ENCODE measurements at regions not wholly inside any gene's neighbourhood (a gene's known extent, or its start where the extent isn't known, plus 50 kb on each side); places are given as distances from the start of the nearest gene placed in this dataset.

- H3K27ac ChIP-seq: no peak overlapping the region
- no peak for TF ChIP-seq ZFX (IDR thresholded peaks at IDR 0.05; ENCODE audit: borderline replicate concordance)
- TF ChIP-seq, protein P1, sequence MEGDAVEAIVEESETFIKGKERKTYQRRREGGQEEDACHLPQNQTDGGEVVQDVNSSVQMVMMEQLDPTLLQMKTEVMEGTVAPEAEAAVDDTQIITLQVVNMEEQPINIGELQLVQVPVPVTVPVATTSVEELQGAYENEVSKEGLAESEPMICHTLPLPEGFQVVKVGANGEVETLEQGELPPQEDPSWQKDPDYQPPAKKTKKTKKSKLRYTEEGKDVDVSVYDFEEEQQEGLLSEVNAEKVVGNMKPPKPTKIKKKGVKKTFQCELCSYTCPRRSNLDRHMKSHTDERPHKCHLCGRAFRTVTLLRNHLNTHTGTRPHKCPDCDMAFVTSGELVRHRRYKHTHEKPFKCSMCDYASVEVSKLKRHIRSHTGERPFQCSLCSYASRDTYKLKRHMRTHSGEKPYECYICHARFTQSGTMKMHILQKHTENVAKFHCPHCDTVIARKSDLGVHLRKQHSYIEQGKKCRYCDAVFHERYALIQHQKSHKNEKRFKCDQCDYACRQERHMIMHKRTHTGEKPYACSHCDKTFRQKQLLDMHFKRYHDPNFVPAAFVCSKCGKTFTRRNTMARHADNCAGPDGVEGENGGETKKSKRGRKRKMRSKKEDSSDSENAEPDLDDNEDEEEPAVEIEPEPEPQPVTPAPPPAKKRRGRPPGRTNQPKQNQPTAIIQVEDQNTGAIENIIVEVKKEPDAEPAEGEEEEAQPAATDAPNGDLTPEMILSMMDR (IDR thresholded peaks at IDR 0.05): no peak
Observed at GRCh38 chr12:31850268-31850667, 108.9 kb upstream of the RESF1 start.

DNA sequence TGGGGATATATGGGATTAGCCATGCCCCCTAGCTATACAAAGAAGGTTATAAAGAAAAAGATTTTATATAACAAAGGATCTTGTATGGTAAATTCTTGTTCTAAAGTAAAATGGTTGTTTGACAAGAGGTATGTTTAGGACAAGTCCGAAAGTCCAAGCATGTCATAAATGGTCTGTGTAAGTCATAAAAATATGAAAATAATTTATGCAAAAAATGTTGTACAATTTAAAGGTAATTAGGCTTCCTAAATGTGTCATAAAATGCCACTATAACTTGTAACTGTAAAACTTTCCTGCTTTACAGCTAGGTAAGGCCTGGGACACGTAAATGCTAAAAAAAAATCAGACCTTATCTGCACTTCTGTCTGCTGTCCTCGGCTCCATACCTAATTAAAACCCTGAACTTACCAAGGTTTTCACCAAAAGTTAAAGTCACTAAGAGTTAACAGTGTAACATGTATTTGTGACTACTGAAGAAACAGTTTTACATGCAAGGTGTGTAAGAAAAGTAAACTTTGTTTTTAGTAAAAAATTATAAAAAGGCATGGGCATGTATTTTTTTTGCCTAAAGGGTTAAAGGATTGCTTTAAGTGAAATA lies 110.0 kb upstream of the RESF1 start:
- no peak overlapping the region for H3K27ac ChIP-seq
- no peak for TF ChIP-seq ZFX (IDR thresholded peaks at IDR 0.05; ENCODE audit: borderline replicate concordance)
- TF ChIP-seq, protein P1 (IDR thresholded peaks at IDR 0.05): no peak

DNA sequence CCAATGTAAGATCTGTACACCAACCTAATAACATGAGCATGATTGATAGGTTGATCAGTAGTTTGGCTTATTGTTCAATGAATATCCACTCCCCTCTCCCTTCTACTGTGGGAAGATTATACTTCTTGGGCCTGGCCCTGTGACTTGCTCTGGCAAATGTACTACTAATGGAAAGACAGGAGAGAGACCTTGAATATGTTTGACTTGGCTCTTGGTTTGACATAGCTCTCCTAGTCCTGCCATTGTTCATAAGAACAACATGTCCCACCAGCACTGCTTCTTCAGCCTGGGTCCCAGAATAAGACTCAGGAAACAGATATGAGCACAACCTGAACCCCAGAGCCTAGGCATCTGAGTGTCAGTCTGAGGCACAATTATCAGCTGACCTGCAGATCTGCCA lies 112.8 kb upstream of the RESF1 start:
- no peak overlapping the region for H3K27ac ChIP-seq
- TF ChIP-seq, protein P1 (IDR thresholded peaks at IDR 0.05): no peak
- no peak for TF ChIP-seq ZFX (IDR thresholded peaks at IDR 0.05; ENCODE audit: borderline replicate concordance)

DNA sequence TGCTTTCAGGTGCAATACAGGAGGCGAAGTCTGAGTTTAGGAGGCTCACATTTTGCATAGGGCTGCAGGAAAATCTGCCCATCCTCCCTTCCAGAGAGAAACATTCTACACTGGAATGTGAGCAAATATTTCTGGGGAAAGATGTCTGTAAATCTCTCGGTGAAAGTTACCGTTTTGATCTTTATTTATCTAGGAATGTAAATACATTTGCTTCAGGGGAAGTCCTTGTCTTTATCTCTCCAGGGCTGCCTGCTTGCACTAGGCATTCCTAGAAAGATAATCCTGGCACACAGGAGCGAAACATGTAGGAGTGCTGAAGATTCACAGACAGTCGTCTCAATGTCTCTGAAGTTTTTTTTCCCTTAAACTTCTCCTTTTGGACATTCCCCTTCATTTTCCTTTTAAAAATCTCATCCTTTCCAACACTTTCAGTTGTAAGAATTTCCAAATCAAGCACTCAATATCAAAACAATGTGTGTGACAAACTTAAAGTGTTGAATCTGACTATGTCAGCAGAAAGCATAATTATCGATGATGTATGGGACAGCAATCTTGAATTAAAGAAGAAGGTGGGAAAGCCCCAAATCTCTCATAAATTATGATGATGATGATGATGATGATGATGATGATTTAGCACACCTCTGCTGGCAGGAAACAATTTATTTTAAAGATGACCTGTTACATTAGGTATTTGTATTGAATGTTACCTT lies 113.4 kb upstream of the RESF1 start:
- H3K27ac ChIP-seq: no peak overlapping the region
- TF ChIP-seq, protein P1 (IDR thresholded peaks at IDR 0.05): no peak
- no peak for TF ChIP-seq ZFX (IDR thresholded peaks at IDR 0.05; ENCODE audit: borderline replicate concordance)

- TF ChIP-seq, protein P1 (IDR thresholded peaks at IDR 0.05): no peak
- TF ChIP-seq ZFX (IDR thresholded peaks at IDR 0.05; ENCODE audit: borderline replicate concordance): no peak
- H3K27ac ChIP-seq: no peak overlapping the region
Observed at GRCh38 chr12:31843398-31844095, 114.7 kb upstream of the AMN1 start.

DNA sequence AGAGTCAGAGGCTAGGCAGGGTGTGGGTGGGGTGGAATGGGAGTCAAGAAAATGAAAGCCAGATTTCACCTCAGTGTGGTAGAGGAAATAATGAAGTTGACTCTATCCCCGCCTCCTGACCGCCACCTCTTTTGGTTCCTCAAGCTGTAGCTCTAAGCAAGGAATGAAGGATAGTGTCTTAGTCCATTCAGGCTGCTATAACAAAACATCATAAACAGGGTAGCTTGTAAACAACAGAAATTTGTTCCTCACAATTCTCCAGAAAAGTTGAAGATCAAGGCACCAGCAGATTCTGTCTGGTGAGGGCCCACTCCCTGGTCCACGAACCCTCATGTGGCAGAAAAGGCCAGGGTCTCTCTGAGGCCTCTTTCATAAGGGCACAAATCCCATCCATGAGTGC lies 109.1 kb upstream of the AMN1 start:
- H3K27ac ChIP-seq: no peak overlapping the region
- TF ChIP-seq ZFX (IDR thresholded peaks at IDR 0.05; ENCODE audit: borderline replicate concordance): no peak
- TF ChIP-seq, protein P1 (IDR thresholded peaks at IDR 0.05): no peak
